ENCODE measurements at regions not wholly inside any gene's neighbourhood (a gene's known extent, or its start where the extent isn't known, plus 50 kb on each side); places are given as distances from the start of the nearest gene placed in this dataset.

DNA sequence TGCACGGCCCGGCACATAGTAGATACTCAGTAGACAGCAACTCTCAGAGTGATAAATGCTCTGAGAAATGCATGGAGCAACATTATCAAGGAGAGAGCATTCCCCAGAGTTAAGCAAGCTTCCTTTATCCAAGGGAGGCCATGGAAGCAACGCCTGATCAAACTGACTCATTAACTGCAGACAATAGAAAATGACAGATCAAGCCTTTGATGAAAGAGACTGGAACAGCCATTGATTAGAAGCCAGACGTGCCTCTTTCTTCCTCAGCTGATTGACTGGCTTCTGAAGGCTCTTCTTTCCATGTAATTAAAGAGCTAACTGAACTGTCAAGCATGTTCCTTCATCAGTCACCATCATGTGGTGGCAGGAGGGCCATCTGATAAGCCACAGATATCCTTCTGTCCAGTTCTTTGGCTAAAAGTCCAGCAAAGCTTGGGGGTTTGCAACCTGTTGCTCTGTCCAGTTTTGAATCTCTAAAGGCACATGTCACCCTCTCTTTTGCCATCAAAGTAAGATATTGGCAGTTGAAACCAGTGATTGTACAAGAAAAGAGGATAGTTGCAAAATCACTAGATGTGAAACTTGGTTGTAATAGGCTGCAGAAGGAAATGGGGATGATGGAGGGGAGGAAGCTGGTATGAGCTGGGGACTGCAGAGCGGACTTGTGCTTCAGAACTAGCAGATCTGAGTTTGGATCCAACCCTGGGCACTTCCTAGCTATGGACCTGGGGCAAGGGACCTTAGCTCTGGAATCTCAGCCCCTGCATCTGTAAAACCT lies 188.0 kb downstream of the HAPSTR1 start:
- TF ChIP-seq, protein P1, sequence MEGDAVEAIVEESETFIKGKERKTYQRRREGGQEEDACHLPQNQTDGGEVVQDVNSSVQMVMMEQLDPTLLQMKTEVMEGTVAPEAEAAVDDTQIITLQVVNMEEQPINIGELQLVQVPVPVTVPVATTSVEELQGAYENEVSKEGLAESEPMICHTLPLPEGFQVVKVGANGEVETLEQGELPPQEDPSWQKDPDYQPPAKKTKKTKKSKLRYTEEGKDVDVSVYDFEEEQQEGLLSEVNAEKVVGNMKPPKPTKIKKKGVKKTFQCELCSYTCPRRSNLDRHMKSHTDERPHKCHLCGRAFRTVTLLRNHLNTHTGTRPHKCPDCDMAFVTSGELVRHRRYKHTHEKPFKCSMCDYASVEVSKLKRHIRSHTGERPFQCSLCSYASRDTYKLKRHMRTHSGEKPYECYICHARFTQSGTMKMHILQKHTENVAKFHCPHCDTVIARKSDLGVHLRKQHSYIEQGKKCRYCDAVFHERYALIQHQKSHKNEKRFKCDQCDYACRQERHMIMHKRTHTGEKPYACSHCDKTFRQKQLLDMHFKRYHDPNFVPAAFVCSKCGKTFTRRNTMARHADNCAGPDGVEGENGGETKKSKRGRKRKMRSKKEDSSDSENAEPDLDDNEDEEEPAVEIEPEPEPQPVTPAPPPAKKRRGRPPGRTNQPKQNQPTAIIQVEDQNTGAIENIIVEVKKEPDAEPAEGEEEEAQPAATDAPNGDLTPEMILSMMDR (IDR thresholded peaks at IDR 0.05; ENCODE audit: low read depth, low read length) = no peak
- no peak for TF ChIP-seq POLR2A (IDR thresholded peaks at IDR 0.05; ENCODE audit: extremely low read depth, insufficient read length)

Data from NB4 (cell line).